Neural cell (in vitro differentiated cells): ENCODE measurements at regions not wholly inside any gene's neighbourhood (a gene's known extent, or its start where the extent isn't known, plus 50 kb on each side); places are given as distances from the start of the nearest gene placed in this dataset.

Experiments used
- H2AFZ ChIP-seq: fragments of 200-600, 300-800 bp; sonication (generic), shearing (Covaris generic); 2 replicates; pipeline ENCODE4 v1.6.0; 2014; ENCODE audit warnings: low read depth, mild to moderate bottlenecking, antibody characterized with exemption, low read length, moderate library complexity
- H3F3A ChIP-seq: fragments of 200-600 bp; shearing (Covaris generic); 2 replicates; pipeline ENCODE4 v1.6.1; 2016; ENCODE audit warnings: mild to moderate bottlenecking, moderate library complexity, mixed read lengths, antibody characterized with exemption, low read length; ENCODE audit not compliant: insufficient read depth, poor library complexity, severe bottlenecking
- H3K27ac ChIP-seq: fragments of 200-600, 300-800 bp; sonication (generic), shearing (Covaris generic); 2 replicates; pipeline ENCODE4 v1.5.1; 2014; ENCODE audit warnings: mild to moderate bottlenecking, low read length, moderate library complexity
- H3K27me3 ChIP-seq: fragments of 300-800, 200-600 bp; sonication (generic), shearing (Covaris generic); 2 replicates; pipeline ENCODE4 v1.6.0; 2014; ENCODE audit warnings: mild to moderate bottlenecking, low read depth, low read length, moderate library complexity; ENCODE audit not compliant: insufficient read depth
- H3K36me3 ChIP-seq: fragments of 300-800, 200-600 bp; sonication (generic), shearing (Covaris generic); 2 replicates; pipeline ENCODE4 v1.5.1; 2014; ENCODE audit warnings: mild to moderate bottlenecking, antibody characterized with exemption, low read length, moderate library complexity; ENCODE audit not compliant: insufficient read depth
- H3K4me2 ChIP-seq: fragments of 300-800, 200-600 bp; sonication (generic), shearing (Covaris generic); 2 replicates; pipeline ENCODE4 v1.6.0; 2014; ENCODE audit warnings: mild to moderate bottlenecking, low read length
- H3K4me3 ChIP-seq: fragments of 300-800, 200-600 bp; sonication (generic), shearing (Covaris generic); 2 replicates; pipeline ENCODE4 v1.5.1; 2014; ENCODE audit warnings: mild to moderate bottlenecking, low read length, moderate library complexity
- H3K79me2 ChIP-seq: fragments of 200-600 bp; shearing (Covaris generic); replicated peaks from 2 replicates; pipeline ENCODE4 v1.6.0; 2014; ENCODE audit warnings: mild to moderate bottlenecking, low read length, moderate library complexity; ENCODE audit not compliant: insufficient read depth
- H3K9ac ChIP-seq: fragments of 300-800, 200-600 bp; sonication (generic), shearing (Covaris generic); 2 replicates; pipeline ENCODE4 v1.6.1; 2016; ENCODE audit warnings: mild to moderate bottlenecking, low read length, mixed read lengths
- H3K9me2 ChIP-seq: fragments of 200-600 bp; shearing (Covaris generic); 2 replicates; pipeline ENCODE4 v1.6.1; 2016; ENCODE audit warnings: mild to moderate bottlenecking, low read length, mixed read lengths; ENCODE audit not compliant: insufficient read depth
- H3K9me3 ChIP-seq: fragments of 200-600, 300-800 bp; sonication (generic), shearing (Covaris generic); 2 replicates; pipeline ENCODE4 v1.6.1; 2016; ENCODE audit warnings: mild to moderate bottlenecking, mixed run types, low read length, moderate library complexity, mixed read lengths
- H4K20me1 ChIP-seq: fragments of 200-600 bp; shearing (Covaris generic); 2 replicates; pipeline ENCODE4 v1.6.1; 2016; ENCODE audit warnings: mild to moderate bottlenecking, mixed run types; ENCODE audit not compliant: insufficient read depth
- CTCF ChIP-seq: fragments of 450-650 bp; IDR thresholded peaks from 2 replicates; pipeline ENCODE4 v1.5.1; 2014; ENCODE audit warnings: antibody characterized with exemption, mild to moderate bottlenecking, moderate library complexity; ENCODE audit not compliant: poor library complexity, severe bottlenecking
- EP300 ChIP-seq: fragments of 450-650 bp; conservative IDR thresholded peaks from 2 replicates; pipeline ENCODE4 v1.6.1; 2014; ENCODE audit warnings: antibody characterized with exemption, mild to moderate bottlenecking, moderate library complexity; ENCODE audit not compliant: poor library complexity, severe bottlenecking
- EZH2 ChIP-seq: fragments of 200-600, 300-800 bp; shearing (Covaris generic), sonication (generic); IDR thresholded peaks from 2 replicates; pipeline ENCODE4 v1.6.1; 2014; ENCODE audit warnings: antibody characterized with exemption, low read length, borderline replicate concordance, mild to moderate bottlenecking; ENCODE audit not compliant: insufficient read depth, poor library complexity, severe bottlenecking
- MXI1 ChIP-seq: fragments of 450-650 bp; conservative IDR thresholded peaks from 2 replicates; pipeline ENCODE4 v1.6.1; 2014; ENCODE audit warnings: antibody characterized with exemption, mild to moderate bottlenecking; ENCODE audit not compliant: poor library complexity, severe bottlenecking
- POLR2AphosphoS5 ChIP-seq: IDR thresholded peaks from 2 replicates; pipeline ENCODE4 v1.6.1; 2012
- RAD21 ChIP-seq: fragments of 450-650 bp; conservative IDR thresholded peaks from 2 replicates; pipeline ENCODE4 v1.6.1; 2014; ENCODE audit warnings: antibody characterized with exemption, mild to moderate bottlenecking, moderate library complexity
- REST ChIP-seq: IDR thresholded peaks from 2 replicates; pipeline ENCODE4 v1.6.1; 2012; ENCODE audit warnings: borderline replicate concordance
- SMC3 ChIP-seq: fragments of 450-650 bp; conservative IDR thresholded peaks from 2 replicates; pipeline ENCODE4 v1.6.1; 2014; ENCODE audit warnings: antibody characterized with exemption, mild to moderate bottlenecking, moderate library complexity; ENCODE audit not compliant: poor library complexity
- TAF1 ChIP-seq: IDR thresholded peaks from 2 replicates; pipeline ENCODE4 v1.6.1; 2012; ENCODE audit warnings: low read depth

DNA sequence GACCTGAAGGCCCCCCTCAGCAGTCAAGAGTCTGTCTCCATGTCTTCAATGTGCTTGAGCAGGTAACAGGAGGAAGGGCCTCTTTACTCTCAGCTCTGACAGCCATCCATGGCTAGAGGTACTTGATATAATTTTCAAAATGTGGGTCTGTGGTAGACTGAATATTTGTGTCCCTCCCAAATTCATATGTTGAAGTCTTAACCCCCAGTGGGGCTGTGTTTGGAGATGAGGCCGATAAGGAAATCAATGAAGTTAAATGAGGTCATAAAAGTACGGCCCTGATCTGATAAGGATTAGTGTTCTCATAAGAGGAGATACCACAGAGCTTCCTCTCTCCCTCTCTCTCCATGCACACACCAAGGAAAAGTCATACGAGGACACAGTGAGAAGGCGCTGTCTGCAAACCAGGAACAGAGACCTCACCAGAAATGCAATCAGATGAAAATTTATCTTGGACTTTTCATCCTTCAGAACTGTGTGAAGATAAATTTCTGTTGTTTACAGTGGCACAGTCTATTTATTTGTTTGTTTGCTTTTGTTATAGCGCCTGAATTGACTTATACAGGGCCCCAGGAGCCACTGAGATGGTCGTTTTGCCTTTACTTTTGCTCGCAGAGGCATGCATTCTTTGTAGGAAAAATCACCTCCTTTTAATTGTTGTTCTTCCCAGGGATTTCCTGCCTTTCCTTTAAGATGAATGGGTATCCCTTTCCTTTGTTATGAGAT, 274.8 kb upstream of the TRIB2 start:
- Histone ChIP-seq H2AFZ (peak overlapping the region; percentile 2), H3K4me2 (no peak overlapping the region), H3F3A (no peaks in the 10 kb centered on the region), H3K4me3 (no peak overlapping the region), H3K9me2 (no peaks in the 10 kb centered on the region), H3K27me3 (no peaks in the 10 kb centered on the region), H4K20me1 (no peaks in the 10 kb centered on the region), H3K9ac (no peak overlapping the region), H3K79me2 (no peaks in the 10 kb centered on the region), H3K36me3 (no peaks in the 10 kb centered on the region), H3K27ac (no peak overlapping the region), H3K9me3 (no peaks in the 10 kb centered on the region)
- no peak for TF ChIP-seq TAF1
- TF ChIP-seq SMC3: no peak
- TF ChIP-seq EZH2: no peak
- no peak for TF ChIP-seq CTCF
- no peak for TF ChIP-seq REST
- TF ChIP-seq POLR2AphosphoS5: no peak
- TF ChIP-seq RAD21: no peak
- TF ChIP-seq MXI1: no peak
- no peak for TF ChIP-seq EP300

DNA sequence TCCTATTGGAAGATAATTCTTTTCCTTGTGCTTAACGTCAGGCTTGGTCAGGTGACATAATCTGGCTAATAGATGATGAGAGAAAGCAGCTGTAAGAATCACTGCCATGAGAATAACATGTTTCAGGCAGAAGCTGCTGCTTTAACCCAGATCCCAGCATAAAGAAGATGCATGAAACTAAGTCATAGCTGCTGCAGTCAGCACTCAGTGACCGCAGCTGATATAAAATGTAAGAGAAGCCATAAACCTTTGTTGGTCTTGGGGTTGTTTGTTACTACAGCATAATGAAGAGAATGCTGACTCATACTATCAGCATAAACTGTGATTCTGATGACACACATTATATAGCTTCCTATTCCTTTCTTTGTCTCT, 274.3 kb upstream of the TRIB2 start:
- H3K36me3 ChIP-seq: no peaks in the 10 kb centered on the region
- no peaks in the 10 kb centered on the region for H3K79me2 ChIP-seq
- no peaks in the 10 kb centered on the region for H3K9me3 ChIP-seq
- H3K9me2 ChIP-seq: no peaks in the 10 kb centered on the region
- no peak overlapping the region for H3K9ac ChIP-seq
- TF ChIP-seq SMC3 (no peak), EP300 (no peak)
- no peak overlapping the region for H3K27ac ChIP-seq
- H3K4me3 ChIP-seq: no peak overlapping the region
- H3K27me3 ChIP-seq: no peaks in the 10 kb centered on the region
- no peaks in the 10 kb centered on the region for H3F3A ChIP-seq
- H2AFZ ChIP-seq: peak overlapping the region; percentile 2
- H3K4me2 ChIP-seq: no peak overlapping the region
- H4K20me1 ChIP-seq: no peaks in the 10 kb centered on the region
